OCI-LY7 (cell line): ENCODE measurements at regions not wholly inside any gene's neighbourhood (a gene's known extent, or its start where the extent isn't known, plus 50 kb on each side); places are given as distances from the start of the nearest gene placed in this dataset.

Source experiments
- CTCF ChIP-seq: fragments of 200-600 bp; sonication (generic); conservative IDR thresholded peaks from 2 replicates; pipeline ENCODE4 v1.5.1; 2014; ENCODE audit warnings: mild to moderate bottlenecking, antibody characterized with exemption, low read length, moderate library complexity, mixed read lengths
- EZH2phosphoT487 ChIP-seq: fragments of 200-600 bp; sonication (generic); IDR thresholded peaks from 2 replicates; pipeline ENCODE4 v1.6.1; 2018; ENCODE audit warnings: low read depth, borderline replicate concordance, mild to moderate bottlenecking, mixed run types, antibody characterized with exemption, low read length, moderate library complexity, mixed read lengths

GRCh38 chr2:198945496-198945895 is 512.2 kb downstream of the SATB2 start:
- TF ChIP-seq CTCF (no peak), EZH2phosphoT487 (no peak)
